ENCODE measurements at regions not wholly inside any gene's neighbourhood (a gene's known extent, or its start where the extent isn't known, plus 50 kb on each side); places are given as distances from the start of the nearest gene placed in this dataset.
A peak's percentile ranks its signal among the peaks of the same experiment; 100 is the strongest.

DNA sequence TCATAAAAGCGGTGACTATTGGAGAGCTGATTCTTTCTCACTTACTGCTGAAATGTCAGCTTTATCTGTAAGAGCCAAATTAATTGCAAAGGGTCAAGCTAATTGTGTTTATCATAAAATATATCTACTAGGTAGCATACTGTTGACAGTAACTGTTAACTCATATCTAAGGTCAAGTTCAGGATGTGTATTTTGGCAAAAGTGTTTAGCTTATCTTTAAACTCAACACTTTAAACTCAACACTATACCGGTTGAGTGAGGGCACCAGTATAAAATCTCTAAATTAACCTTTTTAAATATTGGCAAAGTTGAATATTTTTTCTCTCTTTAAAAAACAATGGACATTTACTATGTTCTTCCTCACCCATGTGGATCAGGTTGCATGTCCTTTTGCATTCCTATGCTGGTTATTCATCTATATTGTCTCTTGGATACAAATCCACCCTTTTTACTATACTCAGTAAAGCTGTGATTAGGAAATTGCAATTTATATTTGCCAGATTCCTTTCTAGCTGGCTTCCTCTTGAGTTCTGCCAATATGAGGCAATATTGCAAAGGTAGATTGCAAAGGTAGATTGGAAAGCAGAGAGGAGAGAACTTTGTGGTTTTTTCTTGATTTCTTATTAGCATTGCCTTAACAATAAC is 344.6 kb upstream of the DCBLD2 start:
- POLR2A ChIA-PET (ENCODE audit: low non-redundant PET): no interaction called here
- CTCF ChIA-PET: no interaction called here
- DNase-seq (ENCODE audit: low spot score): peak; percentile 56
- TF ChIP-seq, protein P1, sequence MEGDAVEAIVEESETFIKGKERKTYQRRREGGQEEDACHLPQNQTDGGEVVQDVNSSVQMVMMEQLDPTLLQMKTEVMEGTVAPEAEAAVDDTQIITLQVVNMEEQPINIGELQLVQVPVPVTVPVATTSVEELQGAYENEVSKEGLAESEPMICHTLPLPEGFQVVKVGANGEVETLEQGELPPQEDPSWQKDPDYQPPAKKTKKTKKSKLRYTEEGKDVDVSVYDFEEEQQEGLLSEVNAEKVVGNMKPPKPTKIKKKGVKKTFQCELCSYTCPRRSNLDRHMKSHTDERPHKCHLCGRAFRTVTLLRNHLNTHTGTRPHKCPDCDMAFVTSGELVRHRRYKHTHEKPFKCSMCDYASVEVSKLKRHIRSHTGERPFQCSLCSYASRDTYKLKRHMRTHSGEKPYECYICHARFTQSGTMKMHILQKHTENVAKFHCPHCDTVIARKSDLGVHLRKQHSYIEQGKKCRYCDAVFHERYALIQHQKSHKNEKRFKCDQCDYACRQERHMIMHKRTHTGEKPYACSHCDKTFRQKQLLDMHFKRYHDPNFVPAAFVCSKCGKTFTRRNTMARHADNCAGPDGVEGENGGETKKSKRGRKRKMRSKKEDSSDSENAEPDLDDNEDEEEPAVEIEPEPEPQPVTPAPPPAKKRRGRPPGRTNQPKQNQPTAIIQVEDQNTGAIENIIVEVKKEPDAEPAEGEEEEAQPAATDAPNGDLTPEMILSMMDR (conservative IDR thresholded peaks at IDR 0.05; ENCODE audit: low read depth): no peak
- H3K27ac ChIP-seq: no peak overlapping the region

DNA sequence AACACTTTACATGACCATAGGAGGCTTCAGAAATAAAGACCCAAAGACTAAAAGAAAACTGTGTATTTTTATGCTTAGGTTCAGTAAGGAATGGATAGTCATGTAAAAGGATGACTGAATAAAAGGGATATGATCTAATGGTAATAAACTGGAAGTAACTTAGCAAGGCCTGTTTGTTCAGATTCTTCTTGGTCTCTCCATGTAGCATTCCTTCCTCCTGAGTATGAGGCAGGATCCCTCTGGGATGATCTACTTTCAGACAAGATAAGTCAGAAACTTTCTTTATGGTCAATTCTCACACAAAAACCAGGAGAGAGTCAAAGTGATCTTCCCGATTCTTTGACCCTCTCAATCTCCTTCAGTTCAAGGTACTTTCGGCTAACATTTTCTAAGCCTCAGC is 340.8 kb upstream of the DCBLD2 start:
- no peak for DNase-seq (ENCODE audit: low spot score)
- CTCF ChIA-PET: no interaction called here
- no peak overlapping the region for H3K27ac ChIP-seq
- TF ChIP-seq, protein P1 (conservative IDR thresholded peaks at IDR 0.05; ENCODE audit: low read depth): no peak
- POLR2A ChIA-PET (ENCODE audit: low non-redundant PET): no interaction called here

DNA sequence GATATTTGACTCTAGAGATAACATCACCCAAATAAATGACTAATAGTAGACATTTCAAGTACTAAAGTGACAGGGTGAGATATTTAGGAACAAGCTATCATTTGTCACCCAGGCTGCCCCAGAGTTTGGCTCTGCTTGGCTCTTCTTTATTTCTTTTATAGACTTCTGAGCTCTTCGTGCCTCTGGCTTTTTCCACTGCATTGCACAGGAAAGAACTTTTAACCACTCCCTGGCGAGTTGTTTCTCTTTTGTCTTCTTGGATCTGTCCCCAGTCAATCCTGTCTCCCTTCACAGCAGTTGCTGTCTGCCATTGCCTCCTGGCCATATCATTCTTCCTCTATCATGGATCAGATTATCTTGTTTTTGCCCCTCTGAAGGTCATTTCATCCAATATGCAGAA is 339.2 kb upstream of the DCBLD2 start:
- DNase-seq (ENCODE audit: low spot score): no peak
- no peak overlapping the region for H3K27ac ChIP-seq
- ChIA-PET CTCF (no interaction called here), POLR2A (ENCODE audit: low non-redundant PET) (no interaction called here)
- TF ChIP-seq, protein P1 (conservative IDR thresholded peaks at IDR 0.05; ENCODE audit: low read depth): no peak

DNA sequence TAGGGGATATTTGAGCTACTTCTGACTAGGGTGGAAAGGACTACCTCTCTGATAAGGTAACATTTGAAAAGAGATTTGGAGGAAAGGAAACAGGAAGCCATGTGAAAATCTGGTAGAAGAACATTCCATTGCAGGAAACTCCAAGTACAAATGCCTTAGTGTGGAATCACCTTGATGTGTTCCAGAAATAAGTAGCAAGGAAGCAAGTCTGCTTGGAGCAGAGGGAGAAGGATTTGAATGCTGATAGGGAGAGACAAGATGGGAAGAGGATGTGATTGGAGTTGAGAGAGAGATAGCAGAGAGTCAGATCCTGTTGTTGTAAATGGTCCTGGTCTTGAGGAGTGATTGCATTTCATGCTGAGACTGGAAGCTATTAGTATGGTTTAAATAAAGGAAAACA is 335.1 kb upstream of the DCBLD2 start:
- ChIA-PET POLR2A (ENCODE audit: low non-redundant PET) (no interaction called here), CTCF (no interaction called here)
- DNase-seq (ENCODE audit: low spot score): no peak
- TF ChIP-seq, protein P1 (conservative IDR thresholded peaks at IDR 0.05; ENCODE audit: low read depth): no peak
- no peak overlapping the region for H3K27ac ChIP-seq

DNA sequence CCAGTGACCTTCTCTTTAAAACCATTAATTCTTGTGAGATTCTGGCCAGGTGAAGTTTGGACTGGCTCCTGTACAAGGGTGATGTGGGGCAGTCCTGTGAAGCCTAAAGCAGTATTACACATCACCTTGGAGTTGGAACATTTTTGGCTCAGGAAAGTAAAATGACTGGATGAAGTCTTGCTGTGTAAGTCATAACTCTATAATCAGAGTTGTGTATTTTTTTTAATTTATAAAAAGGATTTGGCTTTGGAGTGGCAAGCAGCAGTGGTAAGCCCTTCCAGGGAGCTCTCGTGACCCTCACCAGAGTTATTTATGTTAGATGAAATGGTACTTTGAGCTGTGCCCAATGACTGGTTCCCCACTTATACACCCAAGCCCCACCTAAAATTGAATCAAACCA is 331.2 kb upstream of the DCBLD2 start:
- TF ChIP-seq, protein P1 (conservative IDR thresholded peaks at IDR 0.05; ENCODE audit: low read depth): no peak
- DNase-seq (ENCODE audit: low spot score): no peak
- ChIA-PET POLR2A (ENCODE audit: low non-redundant PET) (no interaction called here), CTCF (no interaction called here)
- no peak overlapping the region for H3K27ac ChIP-seq

DNA sequence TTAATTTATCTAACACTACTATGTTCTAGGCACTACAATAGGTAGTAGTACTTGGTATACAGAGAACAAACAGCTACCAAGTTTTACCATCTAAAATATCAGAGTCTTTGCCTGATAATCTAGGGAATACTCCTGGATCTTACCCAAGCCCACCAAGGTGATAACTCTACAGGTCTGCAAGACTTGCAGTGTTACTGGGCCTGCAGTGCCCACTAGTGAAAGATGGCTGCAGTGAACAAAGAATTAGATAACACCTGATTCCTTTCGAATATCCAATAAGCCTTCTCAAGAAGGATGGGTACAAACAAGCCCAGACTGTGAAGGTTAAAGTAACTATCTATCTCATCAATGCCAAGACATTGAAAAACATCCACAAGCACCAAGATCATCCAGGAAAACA is 317.0 kb upstream of the DCBLD2 start:
- CTCF ChIA-PET: no interaction called here

More for the DNA sequence above, 317.0 kb upstream of the DCBLD2 start:
- TF ChIP-seq, protein P1 (conservative IDR thresholded peaks at IDR 0.05; ENCODE audit: low read depth): no peak
- POLR2A ChIA-PET (ENCODE audit: low non-redundant PET): no interaction called here
- no peak overlapping the region for H3K27ac ChIP-seq
- no peak for DNase-seq (ENCODE audit: low spot score)

Data from RWPE1 (cell line).